Activated CD4-positive, alpha-beta T cell treated with anti-CD3 and anti-CD28 coated beads, Interleukin-2, Interleukin-4, amounts not matched to agents 100 ng/mL and 50 ng/mL, durations not matched to agents 16 hours and 8 hours (primary cell): ENCODE measurements at regions not wholly inside any gene's neighbourhood (a gene's known extent, or its start where the extent isn't known, plus 50 kb on each side); places are given as distances from the start of the nearest gene placed in this dataset.
A peak's percentile ranks its signal among the peaks of the same experiment; 100 is the strongest.

Experiments used
- DNase-seq: peaks from one replicate; pipeline ENCODE4 v3.0.0-alpha.2; 2020; ENCODE audit warnings: low spot score

GRCh38 chr3:190252080-190252479, 70.2 kb downstream of the CLDN1 start:
- DNase-seq, result no peak

GRCh38 chr3:190249414-190249813, 72.8 kb downstream of the CLDN1 start:
- DNase-seq, result no peak

GRCh38 chr3:190242147-190242546, 80.1 kb downstream of the CLDN1 start:
- no peak for DNase-seq

GRCh38 chr3:190239325-190239724, 82.9 kb downstream of the CLDN1 start:
- no peak for DNase-seq

- no peak for DNase-seq
These were observed 83.4 kb downstream of the CLDN1 start for GRCh38 chr3:190238871-190239270.

- no peak for DNase-seq
These were observed 87.6 kb downstream of the CLDN1 start for GRCh38 chr3:190234621-190235020.

GRCh38 chr3:190229632-190230424, 92.4 kb downstream of the CLDN1 start:
- no peak for DNase-seq

GRCh38 chr3:190227064-190227463, 95.2 kb downstream of the CLDN1 start:
- DNase-seq, result no peak

- DNase-seq, result peak; percentile 2
These were observed 97.2 kb downstream of the CLDN1 start for GRCh38 chr3:190224863-190225692.

- no peak for DNase-seq
These were observed 97.8 kb downstream of the CLDN1 start for GRCh38 chr3:190224456-190224855.

- no peak for DNase-seq
These were observed 99.3 kb downstream of the CLDN1 start for GRCh38 chr3:190222916-190223315.

GRCh38 chr3:190222360-190222759, 99.9 kb downstream of the CLDN1 start:
- no peak for DNase-seq

- no peak for DNase-seq
These were observed 99.7 kb upstream of the P3H2 start for GRCh38 chr3:190220362-190220761.

- DNase-seq, result no peak
These were observed 96.4 kb upstream of the P3H2 start for GRCh38 chr3:190217081-190217480.

- DNase-seq, result no peak
These were observed 93.0 kb upstream of the P3H2 start for GRCh38 chr3:190213727-190214126.

GRCh38 chr3:190210608-190211007, 89.9 kb upstream of the P3H2 start:
- no peak for DNase-seq

GRCh38 chr3:190209533-190209932, 88.8 kb upstream of the P3H2 start:
- DNase-seq, result no peak

GRCh38 chr3:190208196-190208595, 87.5 kb upstream of the P3H2 start:
- DNase-seq, result no peak

- peak; percentile 48 for DNase-seq
These were observed 85.0 kb upstream of the P3H2 start for GRCh38 chr3:190205739-190206138.

- DNase-seq, result no peak
These were observed 83.5 kb upstream of the P3H2 start for GRCh38 chr3:190204200-190204599.

- DNase-seq, result no peak
These were observed 76.7 kb upstream of the P3H2 start for GRCh38 chr3:190197346-190197763.

- no peak for DNase-seq
These were observed 73.8 kb upstream of the P3H2 start for GRCh38 chr3:190194506-190194905.

- DNase-seq, result no peak
These were observed 72.5 kb upstream of the P3H2 start for GRCh38 chr3:190193210-190193609.
